H4 (cell line): ENCODE measurements at regions not wholly inside any gene's neighbourhood (a gene's known extent, or its start where the extent isn't known, plus 50 kb on each side); places are given as distances from the start of the nearest gene placed in this dataset.

ENCODE experiments used
- DNase-seq: peaks from one replicate; pipeline ENCODE4 v3.0.0-alpha.2; 2015; ENCODE audit warnings: low spot score

DNA sequence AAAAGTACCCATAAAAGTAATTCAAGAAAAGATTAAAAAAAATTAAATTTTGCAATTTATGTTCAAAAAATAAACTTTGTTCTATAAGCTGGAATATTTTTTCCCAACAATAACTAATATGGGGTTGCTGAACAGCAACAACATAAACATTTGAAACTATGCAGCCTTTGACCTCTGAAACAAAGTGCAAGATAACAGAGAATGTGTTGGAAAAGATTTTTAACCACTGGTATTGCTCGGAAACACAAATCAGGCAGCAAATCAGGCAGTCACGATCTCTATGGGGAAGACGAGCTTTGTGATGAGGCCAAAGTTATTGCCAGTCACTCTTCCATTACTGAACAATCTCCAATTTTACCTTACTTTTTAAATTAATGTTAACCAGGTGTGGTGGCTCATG, 332.1 kb downstream of the PABPC4L start:
- no peak for DNase-seq

DNA sequence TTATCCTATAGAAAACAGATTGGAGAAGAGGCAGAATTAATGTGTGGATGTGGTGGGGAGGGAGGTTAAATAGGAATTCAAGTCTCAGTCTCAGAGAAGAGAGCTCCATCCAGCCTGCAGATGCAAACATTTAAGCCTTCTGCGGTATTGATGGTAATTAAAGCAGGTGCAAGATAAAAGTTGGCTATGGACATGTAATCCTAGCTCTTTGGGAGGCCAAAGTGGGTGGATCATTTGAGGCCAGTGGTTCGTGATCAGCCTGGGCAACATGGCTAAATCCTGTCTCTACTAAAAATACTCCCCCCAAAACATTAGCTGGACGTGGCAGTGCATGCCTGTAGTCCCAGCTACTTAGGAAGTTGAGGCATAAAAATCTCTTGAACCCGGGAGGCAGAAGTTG, 332.7 kb downstream of the PABPC4L start:
- DNase-seq, result no peak

DNA sequence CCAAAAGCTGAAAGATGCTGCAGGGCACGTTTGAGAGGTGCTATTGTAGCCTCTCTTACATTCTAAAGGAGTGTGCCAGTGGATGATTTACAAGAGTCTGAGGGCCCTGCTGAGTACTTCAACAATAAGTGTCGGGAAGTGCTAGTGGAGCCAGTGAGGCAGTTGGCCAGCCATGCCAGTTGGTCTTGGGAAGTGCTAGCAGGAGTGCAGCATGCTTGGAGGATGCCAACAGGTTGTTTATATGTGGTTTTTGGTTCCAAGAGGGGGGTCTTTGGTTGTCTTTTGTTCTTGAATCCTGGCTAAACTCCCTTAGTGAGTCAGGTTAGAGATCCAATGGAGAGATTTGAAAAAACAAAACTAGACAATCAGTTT, 335.3 kb downstream of the PABPC4L start:
- peak; percentile 93 for DNase-seq

DNA sequence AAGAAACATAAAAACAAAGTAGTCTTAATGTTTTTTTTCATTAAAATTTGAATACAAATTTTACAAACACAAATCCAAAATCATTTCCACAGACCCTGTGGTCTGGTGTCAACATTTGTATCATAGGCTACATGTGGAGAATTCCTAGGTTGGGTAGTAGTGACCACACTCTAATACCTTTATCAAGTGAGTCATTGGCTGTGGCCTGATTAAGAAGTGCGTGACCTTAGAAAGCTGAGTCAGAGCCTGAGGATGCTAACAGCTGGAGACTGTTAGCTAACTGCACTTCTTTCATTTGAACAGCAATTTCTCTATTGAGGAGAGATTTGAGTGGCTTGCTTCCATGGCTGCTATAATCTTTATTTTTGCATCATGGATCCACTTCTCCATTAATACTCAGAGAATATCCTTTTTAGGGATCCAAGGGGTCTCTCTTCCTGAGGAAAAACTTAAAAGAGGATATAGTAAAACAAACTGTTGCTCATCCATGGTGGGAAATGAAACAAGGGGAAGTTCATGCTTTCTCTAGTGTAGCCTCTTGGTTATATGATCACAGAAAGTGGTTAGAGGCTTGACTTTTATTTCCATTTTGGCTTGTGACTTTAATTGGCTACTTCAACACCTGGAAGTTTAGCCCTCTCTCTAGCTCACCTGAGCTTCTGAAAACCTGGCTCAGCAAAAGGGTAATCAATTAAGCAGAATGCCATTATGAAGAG, 335.8 kb downstream of the PABPC4L start:
- peak; percentile 97 for DNase-seq

DNA sequence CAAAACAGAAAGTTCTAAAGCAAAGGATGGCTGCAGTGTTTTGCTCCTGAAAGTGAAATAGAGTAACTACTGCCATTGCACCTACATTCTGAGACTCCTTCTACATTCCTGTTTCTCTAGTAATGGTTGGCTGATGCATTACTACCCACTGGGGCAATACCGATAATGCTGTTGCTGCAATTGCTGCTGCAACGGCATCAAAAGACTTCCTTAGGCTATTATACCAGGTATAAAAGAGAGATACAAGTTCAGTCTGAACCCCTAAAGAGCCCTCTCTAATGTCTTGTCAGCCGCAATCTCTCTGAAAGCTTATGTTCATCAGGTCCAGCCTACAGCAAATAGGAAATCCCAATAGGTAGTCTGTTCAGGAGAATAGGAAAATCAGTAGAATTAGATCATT, 338.4 kb downstream of the PABPC4L start:
- no peak for DNase-seq

DNA sequence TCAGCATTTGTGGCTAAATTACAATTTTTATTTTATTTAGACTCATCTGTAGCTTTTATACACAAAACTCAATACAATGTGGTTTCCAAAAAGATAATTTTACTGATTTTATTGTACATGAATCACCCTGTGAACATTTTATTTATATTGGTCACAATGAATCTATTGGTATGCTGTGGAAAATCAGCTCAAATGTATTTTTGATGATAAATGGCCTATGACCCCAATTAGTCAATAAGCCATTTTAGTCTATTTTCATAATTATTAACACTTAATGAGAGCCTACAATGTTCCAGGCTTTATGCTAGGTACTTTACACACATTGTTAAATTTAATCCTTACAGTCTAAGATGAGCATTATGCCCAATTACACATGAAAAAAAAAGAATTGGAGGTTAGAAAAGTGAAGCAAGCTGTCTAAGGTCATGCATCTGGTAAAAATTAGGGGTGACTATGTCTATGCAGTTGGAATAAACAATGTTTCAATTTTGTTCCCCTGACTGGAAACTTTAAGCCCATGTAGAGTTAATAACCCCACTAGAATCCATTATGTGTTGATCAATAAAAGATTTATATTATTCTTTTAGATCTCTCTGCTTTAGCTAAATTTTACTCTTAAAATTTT, 344.7 kb downstream of the PABPC4L start:
- DNase-seq, result no peak

DNA sequence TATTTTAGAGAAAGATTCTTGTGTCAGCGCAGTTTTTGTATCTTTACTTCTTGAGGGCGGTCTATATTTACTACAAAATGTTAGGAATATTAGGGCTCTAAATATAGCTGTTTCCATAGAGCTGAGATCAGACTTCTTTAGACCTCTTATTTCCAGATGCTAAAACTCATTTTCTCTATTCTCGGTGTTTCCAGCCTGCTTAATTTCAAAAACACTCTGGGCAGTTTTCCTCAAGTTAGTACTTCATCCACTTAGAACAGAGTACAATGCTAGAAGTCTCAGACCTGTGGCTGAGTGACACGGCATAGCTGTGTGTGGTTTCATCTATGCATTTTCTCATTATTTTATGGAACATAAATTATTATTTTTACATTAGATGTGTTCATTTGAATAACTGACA, 346.6 kb downstream of the PABPC4L start:
- no peak for DNase-seq

DNA sequence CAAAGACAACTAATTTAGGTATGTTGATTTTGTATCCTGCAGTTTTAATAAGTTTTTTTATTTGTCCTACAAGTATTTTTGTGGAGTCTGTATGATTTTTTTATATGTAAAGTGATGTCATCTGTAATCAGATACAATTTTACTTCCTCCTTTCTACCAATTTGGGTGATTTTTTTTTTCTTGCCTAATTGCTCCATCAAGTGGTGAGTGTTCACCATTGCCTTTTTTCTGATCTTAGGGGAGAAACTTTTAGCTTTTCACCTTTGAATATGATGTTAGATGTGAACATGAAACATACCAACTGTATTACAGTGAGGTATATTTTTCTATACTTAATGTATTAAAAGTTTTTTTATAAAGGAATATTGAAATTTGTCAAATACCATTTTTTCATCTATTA, 362.3 kb downstream of the PABPC4L start:
- no peak for DNase-seq

DNA sequence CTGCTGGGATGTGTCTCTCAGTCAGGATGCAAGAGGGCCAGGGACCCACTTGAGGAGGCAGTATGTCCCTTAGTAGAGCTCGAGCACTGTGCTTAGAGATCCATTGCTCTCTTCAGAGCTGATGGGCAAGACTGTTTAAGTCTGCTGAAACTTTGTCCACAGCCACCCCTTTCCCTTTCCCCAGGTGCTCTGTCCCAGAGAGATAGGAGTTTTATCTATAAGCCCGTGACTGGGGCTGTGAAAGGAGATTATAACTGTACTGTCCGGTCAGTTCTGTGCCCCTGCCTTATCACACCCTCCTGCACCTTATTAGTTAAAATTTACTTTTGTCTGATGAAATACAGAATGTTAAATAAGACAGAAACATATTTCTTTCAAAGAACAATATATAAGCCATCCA, 378.4 kb downstream of the PABPC4L start:
- no peak for DNase-seq

DNA sequence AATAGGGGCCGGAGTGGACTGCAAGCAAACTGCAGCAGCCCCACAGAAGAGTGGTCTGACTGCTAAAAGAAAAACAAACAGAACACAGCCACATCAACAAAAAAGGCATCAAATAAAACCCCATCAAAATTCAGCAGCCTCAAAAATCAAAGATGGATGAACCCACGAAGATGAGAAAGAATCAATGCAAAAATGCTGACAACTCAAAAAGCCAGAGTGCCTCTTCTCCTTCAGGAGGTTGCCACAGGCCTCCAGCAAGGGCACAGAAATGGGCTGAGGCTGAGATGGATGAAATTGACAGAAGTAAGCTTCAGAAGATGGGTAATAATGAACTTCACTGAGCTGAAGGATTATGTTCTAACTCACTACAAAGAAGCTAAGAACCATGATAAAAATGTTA, 388.6 kb downstream of the PABPC4L start:
- DNase-seq, result no peak

DNA sequence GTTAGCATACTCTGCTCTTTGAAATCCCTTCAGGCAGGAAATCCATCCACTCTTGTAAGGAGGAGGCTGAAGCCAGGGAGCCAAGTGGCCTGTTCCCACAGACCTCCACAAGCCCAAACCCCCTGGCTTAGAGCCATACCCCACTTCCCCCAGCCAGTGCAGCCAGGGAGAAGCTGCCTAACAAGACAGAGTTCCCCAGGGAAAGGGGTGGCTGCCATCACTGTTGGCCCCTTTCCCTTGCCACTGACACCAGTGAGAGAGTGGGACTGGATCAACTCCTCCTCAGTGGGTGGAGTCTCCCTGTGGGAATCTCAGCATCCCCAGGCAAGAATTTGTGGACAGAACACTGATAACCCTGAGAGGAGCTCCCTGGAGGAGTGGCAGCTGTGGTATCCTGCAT, 389.4 kb downstream of the PABPC4L start:
- DNase-seq, result no peak

DNA sequence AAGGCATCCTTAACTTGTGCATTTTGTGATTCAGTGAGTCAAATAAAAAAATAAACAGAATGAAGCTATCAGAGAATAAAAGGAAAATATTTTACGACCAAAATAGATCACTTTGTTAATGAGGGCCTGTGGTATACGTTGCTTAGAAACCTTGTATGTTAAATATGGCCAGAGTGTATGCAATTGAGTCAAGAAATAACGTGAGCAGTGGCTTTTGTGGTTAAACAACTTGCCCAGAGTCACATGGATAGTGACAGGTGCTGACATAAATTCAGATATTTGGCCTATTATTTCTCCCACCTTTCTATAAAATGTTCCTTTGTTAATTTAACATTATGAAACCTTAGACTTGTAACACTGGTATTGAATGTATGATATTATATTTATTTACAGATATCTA, 393.4 kb downstream of the PABPC4L start:
- DNase-seq, result peak; percentile 18

DNA sequence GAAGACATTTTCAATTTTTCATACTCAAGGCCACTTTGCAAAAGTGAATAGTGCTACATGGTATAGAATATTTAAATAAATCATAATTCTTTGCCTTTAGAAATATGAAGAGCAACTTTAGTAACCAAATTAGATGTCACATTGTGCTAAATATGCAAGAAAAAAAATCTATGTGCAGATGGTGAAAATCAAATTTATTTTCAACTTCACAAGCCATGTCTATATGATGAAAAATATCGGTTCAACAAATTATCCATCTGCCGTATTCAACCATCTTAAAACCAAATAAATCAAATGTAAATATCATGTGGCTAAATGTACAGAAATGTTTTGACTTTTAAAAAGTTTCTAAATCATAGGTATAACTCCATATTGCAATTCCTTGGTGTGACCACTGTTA, 398.2 kb downstream of the PABPC4L start:
- no peak for DNase-seq

DNA sequence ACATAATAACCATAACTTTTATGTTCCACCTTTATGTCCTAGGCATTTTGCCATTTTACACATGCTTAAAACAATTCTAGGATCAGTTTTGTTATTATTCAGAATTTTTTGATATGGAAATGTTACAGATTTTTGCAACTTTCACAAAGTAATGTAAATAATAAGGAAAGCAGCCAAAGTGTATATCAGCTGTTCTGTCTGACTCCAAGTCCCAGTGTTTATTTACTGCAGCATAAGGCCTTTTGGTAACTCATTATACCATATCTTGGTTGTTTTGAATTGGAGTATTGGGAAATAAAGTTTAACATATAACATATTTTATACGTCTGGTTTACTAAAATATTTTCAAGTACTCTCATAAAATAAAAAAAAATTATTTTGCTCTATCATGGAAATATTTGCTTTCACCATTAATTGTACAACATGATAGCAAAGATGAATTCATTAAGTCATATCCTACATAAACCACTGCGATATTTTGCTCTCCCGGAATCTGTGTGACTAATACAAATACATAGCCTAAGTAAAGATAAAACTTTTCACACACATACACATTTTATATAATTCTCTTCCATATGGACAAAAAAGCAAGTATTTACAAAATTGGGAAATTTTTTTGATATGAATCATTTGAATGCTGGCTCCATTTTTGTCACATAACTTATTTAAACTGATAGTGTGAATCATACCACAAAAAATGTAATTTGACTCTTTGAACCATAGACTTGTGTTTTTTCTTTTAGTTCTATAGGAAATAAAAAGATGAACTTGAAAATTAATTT, 399.0 kb downstream of the PABPC4L start:
- DNase-seq, result no peak

DNA sequence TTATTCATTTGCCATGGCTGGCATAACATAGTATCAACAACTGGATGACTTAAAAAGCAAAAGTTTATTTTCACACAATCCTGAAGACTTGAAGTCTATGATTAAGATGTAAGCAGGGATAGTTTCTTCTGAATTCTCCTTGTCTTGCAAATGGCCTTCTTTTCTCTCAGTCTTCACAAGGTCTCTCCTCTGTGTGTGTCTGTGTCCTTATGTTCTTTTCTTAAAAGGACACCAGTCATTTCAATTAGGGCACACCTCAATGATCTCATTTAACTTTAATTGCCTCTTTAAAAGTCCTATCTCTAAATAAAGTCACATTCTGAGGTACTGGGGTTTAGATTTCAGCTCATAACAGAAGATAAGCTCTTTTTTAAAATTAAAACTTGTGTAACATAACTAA, 399.7 kb downstream of the PABPC4L start:
- DNase-seq, result no peak

DNA sequence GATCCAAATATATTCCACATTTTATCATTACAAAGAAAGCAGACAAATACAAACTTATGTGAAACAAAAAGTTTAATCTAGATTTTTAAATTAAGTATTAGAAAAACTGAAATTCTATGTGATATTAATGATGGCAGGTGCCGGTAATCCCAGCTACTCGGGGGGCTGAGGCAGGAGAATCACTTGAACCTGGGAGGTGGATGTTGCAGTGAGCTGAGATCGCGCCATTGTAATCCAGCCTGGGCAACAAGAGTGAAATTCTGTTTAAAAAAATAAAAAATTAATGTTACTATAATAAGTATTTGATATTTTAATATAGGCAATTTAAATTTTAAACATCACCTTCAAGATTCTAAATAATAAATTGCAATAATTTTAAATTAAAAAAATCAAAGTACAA, 400.6 kb downstream of the PABPC4L start:
- no peak for DNase-seq

DNA sequence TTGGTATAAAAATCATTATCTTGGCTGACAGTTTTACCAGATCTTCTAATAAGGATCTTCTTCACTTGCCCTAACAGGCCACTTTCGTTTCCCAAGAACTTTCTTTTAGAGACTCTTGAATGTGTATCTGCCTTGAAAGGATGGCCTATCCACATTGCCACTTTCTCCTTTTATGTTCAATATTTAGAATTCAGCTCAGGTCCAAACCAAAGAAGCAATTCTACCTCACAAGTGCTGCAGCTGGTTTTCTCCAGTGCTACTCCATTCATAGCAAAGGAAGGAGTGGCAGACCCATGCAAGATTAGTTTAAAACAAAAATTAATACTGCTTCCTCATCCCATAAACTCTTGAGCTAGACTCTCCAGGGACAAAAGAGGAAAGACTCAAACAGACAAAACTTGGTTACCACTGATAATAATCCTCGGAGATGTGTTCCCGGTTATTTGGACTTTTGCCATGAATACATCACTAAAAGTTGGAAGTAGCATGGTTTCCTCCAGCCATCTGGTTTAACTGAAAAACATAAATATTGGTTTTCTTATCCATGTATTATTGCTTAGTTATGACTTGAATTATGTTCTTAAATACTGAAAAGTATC, 401.8 kb downstream of the PABPC4L start:
- DNase-seq, result no peak

DNA sequence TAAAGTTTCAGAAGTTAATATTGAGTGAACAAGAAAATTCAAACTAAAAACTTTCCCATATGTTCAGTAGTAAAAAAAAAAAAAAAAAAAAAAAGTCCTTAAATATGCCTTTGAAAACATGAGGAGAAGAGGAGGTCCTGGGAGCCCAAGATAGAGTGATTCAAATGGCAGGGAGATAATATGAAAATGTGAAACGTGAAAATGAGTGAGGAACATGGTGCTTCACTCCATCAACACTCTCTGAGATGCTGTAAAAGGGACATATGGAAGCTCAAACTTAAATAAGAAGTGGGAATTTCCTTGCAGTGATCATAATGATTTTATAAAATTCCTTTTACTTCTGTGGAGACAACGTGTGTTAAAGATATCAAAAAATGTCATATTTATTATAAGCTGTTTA, 423.9 kb downstream of the PABPC4L start:
- DNase-seq, result no peak

DNA sequence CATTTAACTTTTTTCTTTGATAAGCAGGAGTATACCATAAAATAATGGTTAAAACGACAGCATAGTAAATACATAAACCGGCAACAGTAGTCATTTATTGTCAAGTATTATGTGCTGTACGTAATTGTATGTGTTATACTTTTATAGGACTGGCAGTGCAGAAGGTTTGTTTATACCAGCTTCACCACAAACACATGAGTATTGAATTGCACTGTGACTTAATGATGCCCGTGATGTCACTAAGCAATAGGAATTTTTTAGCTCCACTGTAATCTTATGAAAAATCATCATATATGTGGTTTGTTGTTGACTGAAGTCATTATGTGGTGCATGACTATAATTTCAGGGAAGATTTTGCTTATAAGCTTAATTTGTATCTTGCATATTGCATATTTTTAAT, 424.6 kb downstream of the PABPC4L start:
- peak; percentile 54 for DNase-seq

DNA sequence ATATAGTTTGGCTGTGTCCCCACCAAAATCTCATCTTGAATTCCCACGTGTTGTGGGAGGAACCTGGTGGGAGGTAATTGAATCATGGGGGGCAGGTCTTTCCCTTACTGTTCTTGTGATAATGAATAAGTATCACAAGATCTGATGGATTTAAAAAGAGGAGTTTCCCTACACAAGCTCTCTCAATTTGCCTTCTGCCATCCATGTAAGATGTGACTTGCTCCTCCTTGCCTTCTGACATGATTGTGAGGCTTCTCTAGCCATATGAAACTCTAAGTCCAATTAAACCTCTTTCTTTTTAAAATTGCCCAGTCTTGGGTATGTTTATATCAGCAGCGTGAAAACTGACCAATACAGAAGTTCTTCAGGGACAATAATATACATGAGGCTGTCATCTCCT, 425.1 kb downstream of the PABPC4L start:
- no peak for DNase-seq

DNA sequence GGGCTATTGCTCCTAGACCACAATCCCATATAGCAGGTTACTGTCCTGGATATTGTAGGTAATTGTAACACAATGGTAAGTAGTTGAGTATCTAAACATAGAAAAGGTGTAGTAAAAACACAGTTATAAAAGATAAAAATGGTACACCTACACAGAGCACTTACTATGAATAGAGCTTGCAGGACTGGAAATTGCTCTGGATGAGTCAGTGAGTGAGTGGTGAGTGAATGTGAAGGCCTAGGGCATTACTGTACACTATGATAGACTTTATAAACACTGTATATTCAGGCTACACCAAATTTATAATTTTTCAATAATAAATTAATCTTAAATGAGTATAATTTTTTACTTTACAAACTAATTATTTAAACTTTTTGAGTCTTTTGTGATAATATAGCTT, 425.7 kb downstream of the PABPC4L start:
- DNase-seq, result no peak

DNA sequence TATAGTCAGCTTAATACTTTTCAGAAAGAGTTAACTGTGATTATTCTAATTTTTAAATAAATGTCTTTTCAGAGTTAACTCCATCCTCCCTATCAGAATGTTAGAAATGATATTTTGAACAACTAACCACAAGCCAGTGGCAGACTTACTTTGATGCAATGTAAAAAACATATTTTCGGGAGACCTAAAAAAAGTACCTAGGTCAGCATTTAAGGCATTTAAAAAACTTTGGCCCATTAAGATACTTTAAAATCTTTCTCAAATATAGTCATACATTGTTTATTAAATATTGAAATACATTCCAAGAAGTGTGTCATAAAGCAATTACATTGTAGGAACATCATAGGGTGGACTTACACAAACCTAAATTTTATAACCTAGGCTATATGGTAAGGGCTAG, 426.1 kb downstream of the PABPC4L start:
- no peak for DNase-seq

DNA sequence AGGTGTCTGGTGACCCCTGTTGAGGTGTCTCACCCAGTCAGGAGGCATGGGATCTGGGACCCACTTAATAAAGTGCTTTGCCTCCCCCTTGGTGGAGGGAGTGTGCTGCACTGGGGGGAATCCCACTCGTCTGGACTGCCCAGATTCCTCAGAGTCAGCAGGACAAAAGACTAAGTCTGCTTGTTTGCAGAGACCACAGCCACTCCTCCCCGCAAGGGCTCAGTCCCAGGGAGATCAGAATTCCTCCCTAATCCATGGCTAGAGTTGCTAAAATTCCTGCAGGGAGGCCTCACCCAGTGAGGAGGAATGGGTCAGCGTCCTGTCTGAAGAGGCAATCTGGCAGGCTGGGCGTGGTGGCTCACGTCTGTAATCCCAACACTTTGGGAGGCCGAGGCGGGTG, 442.2 kb downstream of the PABPC4L start:
- DNase-seq, result no peak
